ENCODE measurements at regions not wholly inside any gene's neighbourhood (a gene's known extent, or its start where the extent isn't known, plus 50 kb on each side); places are given as distances from the start of the nearest gene placed in this dataset.

GRCh38 chr15:61422773-61423172, 193.7 kb upstream of the RORA start:
- TF ChIP-seq CTCF (IDR thresholded peaks at IDR 0.05), result no peak
- no peak for TF ChIP-seq POLR2A (IDR thresholded peaks at IDR 0.05)
